ENCODE measurements at regions not wholly inside any gene's neighbourhood (a gene's known extent, or its start where the extent isn't known, plus 50 kb on each side); places are given as distances from the start of the nearest gene placed in this dataset.

- intact Hi-C loops (cut with micrococcal nuclease), result no loop called here
Observed at GRCh38 chr13:22027566-22027965, 356.7 kb downstream of the FGF9 start.

More at GRCh38 chr13:22027566-22027965, 356.7 kb downstream of the FGF9 start:
- Histone ChIP-seq H2AFZ (ENCODE audit: low read depth, low read length, poor library complexity, severe bottlenecking) (no peak overlapping the region), H3K4me2 (ENCODE audit: low read length) (no peak overlapping the region), H3K27me3 (ENCODE audit: insufficient read depth, low read length) (no peaks in the 10 kb centered on the region), H3K9ac (ENCODE audit: low read length) (no peak overlapping the region), H3K27ac (ENCODE audit: low read depth, low read length) (no peak overlapping the region), H3K79me2 (ENCODE audit: insufficient read depth, low read length) (no peaks in the 10 kb centered on the region), H3K9me2 (ENCODE audit: insufficient read depth) (no peaks in the 10 kb centered on the region), H3K36me3 (ENCODE audit: control insufficient read depth in 1 of 2, insufficient read depth in 2 of 2, low read length in 2 of 2) (no peaks in the 10 kb centered on the region), H3K4me3 (replicated peaks in 1 of 2; ENCODE audit: low read depth in 1 of 2, low read length in 2 of 2) (no peak overlapping the region), H3K9me3 (ENCODE audit: control insufficient read depth in 1 of 2, insufficient read depth in 1 of 2, low read depth in 1 of 2, low read length in 2 of 2) (no peaks in the 10 kb centered on the region), H3K4me1 (ENCODE audit: control insufficient read depth in 1 of 2, insufficient read depth in 2 of 2, low read length in 2 of 2) (no peaks in the 10 kb centered on the region), H4K20me1 (ENCODE audit: insufficient read depth) (no peaks in the 10 kb centered on the region)
- POLR2A ChIA-PET, result no interaction called here
- DNase-seq (ENCODE audit: low read depth, low spot score), result no peak
- RAD21 ChIA-PET (ENCODE audit: low non-redundant PET in 1 of 2, low total read pairs in 2 of 2, uncharacterized antibody in 2 of 2, unreplicated experiment in 2 of 2), result no interaction called here
- CTCF ChIA-PET, result no interaction called here
- BruUV-seq (replicated peaks), result no TSS peak
- no peak for ATAC-seq
- no peak for TF ChIP-seq SRF (IDR thresholded peaks at IDR 0.05; ENCODE audit: low read depth)
- no peak for TF ChIP-seq CTCF (IDR thresholded peaks at IDR 0.05 in 2 of 3, conservative IDR thresholded peaks at IDR 0.05 in 1 of 3; ENCODE audit: borderline replicate concordance in 1 of 3, insufficient read depth in 1 of 3, low read depth in 2 of 3, low read length in 2 of 3)
- TF ChIP-seq ZFX (IDR thresholded peaks at IDR 0.05), result no peak
- TF ChIP-seq SIN3A (IDR thresholded peaks at IDR 0.05; ENCODE audit: low read depth), result no peak
- no peak for TF ChIP-seq REST (IDR thresholded peaks at IDR 0.05; ENCODE audit: low read depth)
- TF ChIP-seq CEBPB (IDR thresholded peaks at IDR 0.05; ENCODE audit: low read depth), result no peak

All from HCT116 (cell line).